ENCODE measurements at regions not wholly inside any gene's neighbourhood (a gene's known extent, or its start where the extent isn't known, plus 50 kb on each side); places are given as distances from the start of the nearest gene placed in this dataset.

DNA sequence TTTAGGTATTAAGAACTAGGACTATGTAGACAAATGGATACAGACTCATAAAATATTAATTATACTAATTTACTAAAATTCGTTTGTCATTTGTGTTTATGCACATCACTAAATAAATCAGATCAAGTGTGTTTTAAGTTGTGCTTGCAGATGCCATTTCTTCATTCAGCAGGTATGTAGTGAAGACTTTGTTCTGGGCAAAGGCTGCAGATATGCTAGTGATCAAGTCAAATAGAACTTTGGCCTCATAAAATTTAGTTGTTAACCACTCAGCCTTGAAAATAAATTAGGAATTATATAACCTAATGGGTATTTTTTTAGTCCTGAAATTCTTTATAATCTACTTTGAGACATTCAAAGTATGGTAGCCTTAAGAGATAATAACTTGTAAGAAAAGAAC lies 80.4 kb upstream of the TRPC4 start:
- TF ChIP-seq ZNF274 (IDR thresholded peaks at IDR 0.05; ENCODE audit: low read depth, low read length) = no peak
- no peak for TF ChIP-seq YY1 (IDR thresholded peaks at IDR 0.05; ENCODE audit: insufficient read depth, insufficient read length)
- TF ChIP-seq SUZ12 (IDR thresholded peaks at IDR 0.05; ENCODE audit: extremely low read depth, insufficient read depth, insufficient read length) = no peak
